LHCN-M2 (cell line): ENCODE measurements at regions not wholly inside any gene's neighbourhood (a gene's known extent, or its start where the extent isn't known, plus 50 kb on each side); places are given as distances from the start of the nearest gene placed in this dataset.

Source experiments
- DNase-seq: peaks from one replicate; pipeline ENCODE4 v3.0.0-alpha.2; 2012; ENCODE audit warnings: low read depth

- DNase-seq, result peak; percentile 36
These were observed 679.8 kb downstream of the CETN3 start for GRCh38 chr5:89729623-89730301.

GRCh38 chr5:89728750-89729149, 680.8 kb downstream of the CETN3 start:
- peak; percentile 10 for DNase-seq

- no peak for DNase-seq
These were observed 681.4 kb downstream of the CETN3 start for GRCh38 chr5:89728134-89728533.

GRCh38 chr5:89724379-89725095, 685.0 kb downstream of the CETN3 start:
- DNase-seq, result no peak

GRCh38 chr5:89723907-89724306, 685.6 kb downstream of the CETN3 start:
- DNase-seq, result peak; percentile 8

GRCh38 chr5:89722538-89722937, 687.0 kb downstream of the CETN3 start:
- no peak for DNase-seq

- no peak for DNase-seq
These were observed 687.6 kb downstream of the CETN3 start for GRCh38 chr5:89721931-89722330.

GRCh38 chr5:89721353-89721752, 688.2 kb downstream of the CETN3 start:
- DNase-seq, result peak; percentile 22

GRCh38 chr5:89712134-89712700, 697.3 kb downstream of the CETN3 start:
- DNase-seq, result no peak

GRCh38 chr5:89711526-89711925, 698.0 kb downstream of the CETN3 start:
- no peak for DNase-seq

GRCh38 chr5:89710006-89710405, 699.5 kb downstream of the CETN3 start:
- no peak for DNase-seq

- no peak for DNase-seq
These were observed 701.7 kb downstream of the CETN3 start for GRCh38 chr5:89707891-89708290.

- DNase-seq, result no peak
These were observed 702.8 kb downstream of the CETN3 start for GRCh38 chr5:89706731-89707130.

GRCh38 chr5:89703817-89704216, 705.7 kb downstream of the CETN3 start:
- no peak for DNase-seq

GRCh38 chr5:89698028-89698427, 711.5 kb downstream of the CETN3 start:
- DNase-seq, result no peak

- DNase-seq, result no peak
These were observed 712.0 kb downstream of the CETN3 start for GRCh38 chr5:89697581-89697980.

GRCh38 chr5:89695371-89695770, 714.2 kb downstream of the CETN3 start:
- DNase-seq, result no peak

GRCh38 chr5:89694026-89694550, 715.5 kb downstream of the CETN3 start:
- DNase-seq, result no peak

- no peak for DNase-seq
These were observed 719.2 kb downstream of the CETN3 start for GRCh38 chr5:89690331-89690730.

- DNase-seq, result no peak
These were observed 723.3 kb downstream of the CETN3 start for GRCh38 chr5:89686081-89686765.

- DNase-seq, result no peak
These were observed 732.9 kb downstream of the CETN3 start for GRCh38 chr5:89676634-89677033.

GRCh38 chr5:89673019-89673418, 736.5 kb downstream of the CETN3 start:
- no peak for DNase-seq
